HEK293T (cell line): ENCODE measurements at regions not wholly inside any gene's neighbourhood (a gene's known extent, or its start where the extent isn't known, plus 50 kb on each side); places are given as distances from the start of the nearest gene placed in this dataset.

Source experiments
- ARNT ChIP-seq: fragments of 450-650 bp; IDR thresholded peaks from 2 replicates; pipeline ENCODE4 v1.6.1; 2017; ENCODE audit warnings: mild to moderate bottlenecking
- BHLHE40 ChIP-seq: fragments of 450-650 bp; IDR thresholded peaks from 2 replicates; pipeline ENCODE4 v1.6.1; 2016; ENCODE audit warnings: mild to moderate bottlenecking, moderate library complexity, borderline replicate concordance
- CTBP1 ChIP-seq: fragments of 450-650 bp; IDR thresholded peaks from 2 replicates; pipeline ENCODE4 v1.6.1; 2016; ENCODE audit warnings: borderline replicate concordance
- ELF4 ChIP-seq: fragments of 450-650 bp; IDR thresholded peaks from 2 replicates; pipeline ENCODE4 v1.6.1; 2017; ENCODE audit warnings: antibody characterized with exemption
- FOXA1 ChIP-seq: fragments of 450-650 bp; IDR thresholded peaks from 2 replicates; pipeline ENCODE4 v1.6.1; 2016; ENCODE audit warnings: mild to moderate bottlenecking
- HDGF ChIP-seq: fragments of 450-650 bp; IDR thresholded peaks from 2 replicates; pipeline ENCODE4 v1.6.1; 2017; ENCODE audit warnings: antibody characterized with exemption, borderline replicate concordance
- LEF1 ChIP-seq: fragments of 450-650 bp; IDR thresholded peaks from 2 replicates; pipeline ENCODE4 v1.6.1; 2017; ENCODE audit warnings: mild to moderate bottlenecking, borderline replicate concordance
- SP1 ChIP-seq: fragments of 450-650 bp; IDR thresholded peaks from 2 replicates; pipeline ENCODE4 v1.6.1; 2017
- SUZ12 ChIP-seq: fragments of 450-650 bp; IDR thresholded peaks from 2 replicates; pipeline ENCODE4 v1.6.1; 2016; ENCODE audit warnings: mild to moderate bottlenecking
- TARDBP ChIP-seq: fragments of 450-650 bp; IDR thresholded peaks from 2 replicates; pipeline ENCODE4 v1.6.1; 2016
- TF ChIP-seq, protein P1 (sequence below): fragments of 450-650 bp; IDR thresholded peaks from 2 replicates; pipeline ENCODE4 v1.6.1; 2016

- TF ChIP-seq CTBP1, result no peak
- TF ChIP-seq, protein P1, sequence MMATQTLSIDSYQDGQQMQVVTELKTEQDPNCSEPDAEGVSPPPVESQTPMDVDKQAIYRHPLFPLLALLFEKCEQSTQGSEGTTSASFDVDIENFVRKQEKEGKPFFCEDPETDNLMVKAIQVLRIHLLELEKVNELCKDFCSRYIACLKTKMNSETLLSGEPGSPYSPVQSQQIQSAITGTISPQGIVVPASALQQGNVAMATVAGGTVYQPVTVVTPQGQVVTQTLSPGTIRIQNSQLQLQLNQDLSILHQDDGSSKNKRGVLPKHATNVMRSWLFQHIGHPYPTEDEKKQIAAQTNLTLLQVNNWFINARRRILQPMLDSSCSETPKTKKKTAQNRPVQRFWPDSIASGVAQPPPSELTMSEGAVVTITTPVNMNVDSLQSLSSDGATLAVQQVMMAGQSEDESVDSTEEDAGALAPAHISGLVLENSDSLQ, result no peak
- TF ChIP-seq FOXA1, result no peak
- TF ChIP-seq SP1, result no peak
- TF ChIP-seq HDGF, result no peak
- TF ChIP-seq ARNT, result no peak
- TF ChIP-seq SUZ12, result no peak
- TF ChIP-seq LEF1, result no peak
- no peak for TF ChIP-seq TARDBP
- TF ChIP-seq BHLHE40, result no peak
- TF ChIP-seq ELF4, result no peak
Measured at GRCh38 chr5:82987188-82987587, 90.0 kb downstream of the TMEM167A start.
